ENCODE measurements at regions not wholly inside any gene's neighbourhood (a gene's known extent, or its start where the extent isn't known, plus 50 kb on each side); places are given as distances from the start of the nearest gene placed in this dataset.

- no peak for DNase-seq (ENCODE audit: low read depth in 2 of 2)
- TF ChIP-seq, protein P1, sequence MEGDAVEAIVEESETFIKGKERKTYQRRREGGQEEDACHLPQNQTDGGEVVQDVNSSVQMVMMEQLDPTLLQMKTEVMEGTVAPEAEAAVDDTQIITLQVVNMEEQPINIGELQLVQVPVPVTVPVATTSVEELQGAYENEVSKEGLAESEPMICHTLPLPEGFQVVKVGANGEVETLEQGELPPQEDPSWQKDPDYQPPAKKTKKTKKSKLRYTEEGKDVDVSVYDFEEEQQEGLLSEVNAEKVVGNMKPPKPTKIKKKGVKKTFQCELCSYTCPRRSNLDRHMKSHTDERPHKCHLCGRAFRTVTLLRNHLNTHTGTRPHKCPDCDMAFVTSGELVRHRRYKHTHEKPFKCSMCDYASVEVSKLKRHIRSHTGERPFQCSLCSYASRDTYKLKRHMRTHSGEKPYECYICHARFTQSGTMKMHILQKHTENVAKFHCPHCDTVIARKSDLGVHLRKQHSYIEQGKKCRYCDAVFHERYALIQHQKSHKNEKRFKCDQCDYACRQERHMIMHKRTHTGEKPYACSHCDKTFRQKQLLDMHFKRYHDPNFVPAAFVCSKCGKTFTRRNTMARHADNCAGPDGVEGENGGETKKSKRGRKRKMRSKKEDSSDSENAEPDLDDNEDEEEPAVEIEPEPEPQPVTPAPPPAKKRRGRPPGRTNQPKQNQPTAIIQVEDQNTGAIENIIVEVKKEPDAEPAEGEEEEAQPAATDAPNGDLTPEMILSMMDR (IDR thresholded peaks at IDR 0.05; ENCODE audit: low read depth, low read length), result no peak
- no peak overlapping the region for H3K4me3 ChIP-seq (replicated peaks in 1 of 2; ENCODE audit: low read depth in 2 of 2, low read length in 2 of 2)
Measured at GRCh38 chr12:65539023-65539422, 260.5 kb downstream of the MSRB3 start.

GRCh38 chr12:65540140-65540539, 261.7 kb downstream of the MSRB3 start:
- TF ChIP-seq, protein P1 (IDR thresholded peaks at IDR 0.05; ENCODE audit: low read depth, low read length), result no peak
- H3K4me3 ChIP-seq (replicated peaks in 1 of 2; ENCODE audit: low read depth in 2 of 2, low read length in 2 of 2), result no peak overlapping the region
- no peak for DNase-seq (ENCODE audit: low read depth in 2 of 2)

DNA sequence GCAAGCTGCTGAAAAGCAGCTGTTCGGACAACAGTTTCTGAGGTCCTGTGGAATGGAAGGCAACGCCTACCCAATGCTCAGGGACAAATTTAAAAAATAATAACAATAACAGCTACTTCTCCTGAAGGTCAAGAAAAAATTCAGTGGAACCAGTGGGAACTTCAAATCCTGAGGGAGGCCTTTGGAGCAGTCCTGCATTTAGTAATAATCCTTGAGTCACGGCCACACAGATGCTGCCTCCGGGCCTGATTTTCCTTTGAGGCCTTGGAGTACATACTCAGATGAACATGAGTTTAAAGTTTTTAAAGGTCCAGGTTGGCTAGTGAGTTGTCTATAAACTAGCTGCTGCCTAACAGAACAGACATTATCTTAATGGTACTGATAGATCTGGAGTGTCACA, 268.0 kb downstream of the MSRB3 start:
- no peak for DNase-seq (ENCODE audit: low read depth in 2 of 2)
- no peak overlapping the region for H3K4me3 ChIP-seq (replicated peaks in 1 of 2; ENCODE audit: low read depth in 2 of 2, low read length in 2 of 2)
- TF ChIP-seq, protein P1 (IDR thresholded peaks at IDR 0.05; ENCODE audit: low read depth, low read length), result no peak

GRCh38 chr12:65556676-65557437, 267.4 kb upstream of the HMGA2 start:
- no peak overlapping the region for H3K4me3 ChIP-seq (replicated peaks in 1 of 2; ENCODE audit: low read depth in 2 of 2, low read length in 2 of 2)
- DNase-seq (ENCODE audit: low read depth in 2 of 2), result peak; percentile 86 to 92
- TF ChIP-seq, protein P1 (IDR thresholded peaks at IDR 0.05; ENCODE audit: low read depth, low read length), result peak; percentile 95

DNA sequence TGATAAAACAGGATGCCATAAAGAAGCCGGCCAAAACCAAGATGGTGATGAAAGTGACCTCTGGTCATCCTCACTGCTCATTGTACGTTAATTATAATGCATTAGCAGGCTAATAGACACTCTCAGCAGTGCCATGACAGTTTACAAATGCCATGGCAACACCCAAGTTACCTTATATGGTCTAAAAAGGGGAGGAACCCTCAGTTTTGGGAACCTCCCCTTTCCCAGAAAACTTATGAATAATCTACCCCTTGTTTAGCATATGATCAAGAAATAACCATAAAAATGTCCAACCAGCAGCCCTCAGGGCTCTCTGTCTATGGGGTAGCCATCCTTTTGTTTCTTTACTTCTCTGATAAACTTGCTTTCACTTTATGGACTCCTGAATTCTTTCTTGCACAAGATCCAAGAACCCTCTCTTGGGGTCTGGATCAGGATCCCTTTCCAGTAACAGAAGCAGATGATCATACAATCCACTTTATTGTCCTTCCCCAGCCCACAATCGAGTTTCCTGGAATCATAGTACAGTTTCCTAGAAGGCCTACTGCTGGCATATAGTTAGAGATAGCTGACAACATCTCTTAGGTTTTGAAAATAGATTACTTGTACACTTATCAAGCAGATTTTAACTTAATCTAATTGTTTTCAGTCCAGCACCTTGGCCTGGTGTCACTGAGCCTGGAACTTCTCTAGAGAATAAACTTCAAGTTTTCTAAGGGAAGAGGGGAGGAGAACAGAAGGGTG, 266.7 kb upstream of the HMGA2 start:
- peak; percentile 39 to 55 for DNase-seq (ENCODE audit: low read depth in 2 of 2)
- no peak overlapping the region for H3K4me3 ChIP-seq (replicated peaks in 1 of 2; ENCODE audit: low read depth in 2 of 2, low read length in 2 of 2)

DNA sequence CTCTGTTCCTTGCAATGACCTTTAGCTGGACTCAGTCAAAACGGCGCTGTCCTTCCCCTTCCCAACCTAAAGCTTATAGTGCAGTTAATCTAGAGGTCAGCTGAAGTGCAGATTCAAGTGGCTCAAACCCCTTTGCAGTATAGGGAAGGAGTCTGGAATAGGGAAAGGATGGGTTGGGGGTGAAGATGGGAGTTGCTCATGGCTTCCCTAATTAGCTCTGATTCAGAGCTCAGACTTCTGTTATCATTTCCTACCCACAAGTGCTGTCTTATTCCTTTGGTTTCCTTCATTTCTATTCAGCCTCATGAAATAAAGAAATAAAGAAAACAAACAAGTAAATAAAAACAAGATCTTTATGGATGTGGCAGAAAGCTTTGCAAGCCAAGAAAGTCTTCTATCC, 264.0 kb upstream of the HMGA2 start:
- TF ChIP-seq, protein P1 (IDR thresholded peaks at IDR 0.05; ENCODE audit: low read depth, low read length), result no peak
- no peak overlapping the region for H3K4me3 ChIP-seq (replicated peaks in 1 of 2; ENCODE audit: low read depth in 2 of 2, low read length in 2 of 2)
- no peak for DNase-seq (ENCODE audit: low read depth in 2 of 2)

More for the DNA sequence above, 266.7 kb upstream of the HMGA2 start:
- TF ChIP-seq, protein P1 (IDR thresholded peaks at IDR 0.05; ENCODE audit: low read depth, low read length), result no peak
